NCI-H82 (cell line): ENCODE measurements at regions not wholly inside any gene's neighbourhood (a gene's known extent, or its start where the extent isn't known, plus 50 kb on each side); places are given as distances from the start of the nearest gene placed in this dataset.

ENCODE experiments used
- DNase-seq: peaks from one replicate; lab custom pipeline; 2025; lab: John Stamatoyannopoulos, UW

DNA sequence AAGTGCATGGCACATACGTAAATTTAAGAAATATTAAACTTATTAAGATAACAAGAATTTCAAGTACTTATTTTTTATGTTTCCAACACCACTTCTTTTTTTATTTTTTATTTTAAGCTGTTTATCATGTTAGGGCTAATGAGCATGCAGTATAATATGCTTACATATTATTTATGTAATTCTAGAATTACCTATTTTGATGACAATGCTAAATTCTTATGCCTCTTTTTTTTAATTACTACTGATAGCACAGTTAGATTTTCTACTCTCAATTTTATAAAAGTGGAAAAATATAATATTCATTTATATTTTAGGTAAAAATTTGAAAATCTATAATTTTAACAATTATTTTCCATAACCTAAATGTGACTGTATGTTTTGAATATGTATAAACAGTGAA, 713.0 kb downstream of the MRPL39 start:
- no peak for DNase-seq

GRCh38 chr21:24890021-24890420, 717.3 kb downstream of the MRPL39 start:
- no peak for DNase-seq

- DNase-seq, result no peak
Measured at GRCh38 chr21:24881506-24881905, 725.8 kb downstream of the MRPL39 start.

GRCh38 chr21:24870633-24871032, 736.6 kb downstream of the MRPL39 start:
- DNase-seq, result peak; percentile 20

GRCh38 chr21:24869862-24870261, 737.4 kb downstream of the MRPL39 start:
- no peak for DNase-seq

- no peak for DNase-seq
Measured at GRCh38 chr21:24868117-24868516, 739.2 kb downstream of the MRPL39 start.

DNA sequence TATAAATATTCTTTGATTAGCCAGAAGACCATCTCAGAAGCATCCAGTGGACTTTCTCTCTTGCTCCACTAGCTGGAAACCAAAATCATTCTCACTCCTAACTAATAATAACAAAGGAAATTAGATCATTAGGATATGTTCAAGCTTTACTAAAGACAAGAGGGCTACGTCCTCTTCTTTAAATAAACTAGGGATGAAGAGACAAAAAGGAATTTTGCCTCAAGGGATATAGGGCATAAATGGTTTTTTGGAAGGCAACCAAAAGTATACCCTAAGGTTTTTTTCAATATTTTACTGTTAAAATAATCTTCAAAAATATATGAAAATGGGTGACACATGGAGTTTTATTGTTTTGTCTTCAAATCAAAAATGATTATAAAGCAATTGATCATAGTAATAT, 745.8 kb downstream of the MRPL39 start:
- DNase-seq, result no peak

DNA sequence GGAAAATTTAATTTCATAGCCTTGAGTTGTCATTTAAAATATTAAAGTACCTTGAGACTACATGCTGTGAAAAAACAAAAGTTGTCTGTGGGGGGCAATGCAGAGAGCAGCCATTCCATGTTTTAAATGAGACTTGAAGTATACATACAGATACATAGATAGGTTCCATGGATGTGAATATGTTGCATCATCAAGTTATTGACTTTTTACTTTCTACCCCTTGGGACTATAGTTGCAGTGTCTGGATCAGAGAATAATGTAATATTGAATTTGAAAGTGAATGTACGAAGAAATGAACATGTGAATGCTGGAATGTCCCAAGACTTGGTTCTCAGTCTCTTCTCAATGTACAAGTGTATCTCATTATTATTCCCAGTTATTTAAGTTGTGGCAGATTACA, 751.0 kb downstream of the MRPL39 start:
- no peak for DNase-seq

DNA sequence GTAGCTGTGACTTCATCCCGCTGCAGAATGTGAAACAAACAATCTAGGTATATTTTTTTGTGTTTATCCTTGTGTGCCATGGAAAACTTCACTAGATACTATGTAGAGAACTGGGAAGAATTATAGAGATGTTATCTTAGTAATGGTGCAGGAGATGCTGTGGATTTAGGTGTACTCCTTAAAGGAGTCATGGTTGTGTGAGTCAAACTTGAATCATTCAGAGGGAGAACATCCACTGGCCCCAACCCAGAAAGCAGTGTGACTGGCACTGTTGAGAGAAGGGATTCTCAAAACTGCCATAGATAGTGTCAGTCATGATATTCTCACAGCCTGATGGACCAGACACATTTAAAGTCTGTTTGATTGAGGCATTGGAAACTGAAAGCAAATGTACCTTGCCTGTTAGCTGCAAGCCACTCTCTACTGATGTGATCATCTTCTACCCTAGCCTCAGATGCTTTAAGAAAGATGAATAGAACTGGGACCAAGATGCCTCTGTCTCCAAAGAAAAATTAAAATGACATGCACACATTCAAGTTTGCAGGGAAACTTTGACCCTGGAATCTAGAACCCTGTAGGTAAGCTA, 754.6 kb downstream of the MRPL39 start:
- DNase-seq, result no peak

- DNase-seq, result no peak
Measured at GRCh38 chr21:24850121-24850520, 757.2 kb downstream of the MRPL39 start.

DNA sequence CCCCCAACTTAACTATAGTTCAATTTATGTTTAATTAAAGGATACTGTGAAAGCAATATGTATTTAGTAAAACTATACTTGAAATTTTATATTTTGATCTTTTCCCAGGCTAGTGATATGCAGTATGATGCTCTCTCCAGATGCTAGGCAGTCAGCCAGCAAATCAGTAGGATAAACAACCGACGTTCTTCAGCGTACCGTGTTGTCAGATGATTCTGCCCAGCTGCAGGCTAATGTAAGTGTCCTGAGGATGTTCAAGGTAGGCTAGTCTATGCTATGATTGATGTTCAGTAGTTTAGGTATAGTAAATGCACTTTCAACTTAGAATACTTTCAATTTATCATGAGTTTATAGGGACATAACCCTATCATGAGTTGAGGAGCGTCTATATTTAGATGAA, 762.6 kb downstream of the MRPL39 start:
- no peak for DNase-seq

GRCh38 chr21:24840287-24840686, 767.0 kb downstream of the MRPL39 start:
- no peak for DNase-seq

- no peak for DNase-seq
Measured at GRCh38 chr21:24832961-24833360, 774.3 kb downstream of the MRPL39 start.

GRCh38 chr21:24829397-24829796, 777.9 kb downstream of the MRPL39 start:
- peak; percentile 11 for DNase-seq

DNA sequence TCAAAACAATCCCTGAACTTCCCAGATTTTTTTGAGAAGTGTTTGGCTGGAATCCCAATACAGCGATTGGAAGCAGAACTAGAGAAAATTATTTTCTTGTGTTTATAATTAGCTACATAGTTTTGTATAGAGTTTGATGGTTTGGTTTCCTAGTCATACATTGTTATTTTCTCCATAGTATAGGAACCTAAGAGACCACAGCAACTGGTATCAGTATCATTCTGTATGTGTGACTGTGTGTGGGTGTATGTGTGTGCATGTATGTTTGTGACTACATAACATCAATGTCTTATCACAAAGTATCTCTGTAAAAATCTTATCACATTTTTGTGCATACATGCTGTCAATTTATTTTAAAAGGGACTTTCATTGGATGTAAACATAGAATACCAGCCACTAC, 780.5 kb downstream of the MRPL39 start:
- DNase-seq, result no peak

DNA sequence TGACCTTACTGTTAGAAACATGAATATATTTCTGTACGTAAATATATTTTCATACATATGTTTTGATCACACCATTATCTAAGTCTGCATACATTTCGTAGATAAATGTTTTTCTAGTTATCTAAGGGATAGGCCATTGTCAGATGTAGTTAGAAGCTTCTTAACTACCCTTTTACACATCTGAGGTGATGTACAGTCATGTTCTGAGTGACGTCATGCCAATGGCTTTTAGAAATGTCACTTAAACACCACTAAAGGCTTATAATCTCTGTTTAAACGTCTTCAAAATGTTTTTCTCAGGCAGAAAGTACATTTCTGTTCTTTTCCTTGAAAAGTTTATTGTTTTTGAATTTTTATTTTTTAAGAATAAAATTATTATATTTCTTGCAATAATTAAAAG, 781.9 kb downstream of the MRPL39 start:
- DNase-seq, result no peak

DNA sequence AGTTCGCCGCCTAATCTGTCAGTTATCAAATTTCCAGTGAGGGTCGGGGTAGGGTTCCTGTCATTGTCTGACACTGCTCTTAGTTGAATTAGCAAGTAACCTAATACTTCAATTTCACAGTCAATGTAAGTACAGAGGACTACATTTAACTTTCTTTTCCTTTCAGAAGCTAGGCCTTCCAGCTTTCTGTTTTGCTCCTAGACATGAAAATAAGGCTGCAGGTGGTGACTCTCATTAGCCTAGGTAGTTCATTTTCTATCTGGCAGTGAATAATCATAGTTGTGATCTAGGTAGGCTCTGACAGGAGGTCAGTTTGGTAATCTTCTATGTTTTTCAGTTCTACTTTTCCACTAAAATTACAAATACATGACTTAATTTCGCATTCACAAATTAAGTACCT, 783.1 kb downstream of the MRPL39 start:
- no peak for DNase-seq

DNA sequence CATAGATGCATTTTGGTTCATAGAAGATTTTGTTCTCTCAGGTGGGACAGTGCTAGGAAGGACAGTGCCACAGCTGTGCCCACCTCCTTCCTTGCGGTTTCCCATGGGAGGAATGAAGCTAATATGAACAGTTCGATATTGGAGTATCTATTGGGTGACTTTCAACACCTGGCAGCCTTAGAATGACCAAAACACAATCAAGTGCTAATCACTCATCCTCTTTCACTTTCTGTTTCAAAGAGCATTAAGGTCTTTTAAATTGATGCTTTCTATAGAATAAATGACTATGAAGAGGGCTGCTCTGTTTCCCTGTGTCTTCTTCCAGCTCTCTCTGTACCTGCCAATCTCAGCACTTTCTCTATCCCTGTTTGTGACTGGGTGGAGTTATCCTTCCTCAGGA, 784.0 kb downstream of the MRPL39 start:
- DNase-seq, result no peak

DNA sequence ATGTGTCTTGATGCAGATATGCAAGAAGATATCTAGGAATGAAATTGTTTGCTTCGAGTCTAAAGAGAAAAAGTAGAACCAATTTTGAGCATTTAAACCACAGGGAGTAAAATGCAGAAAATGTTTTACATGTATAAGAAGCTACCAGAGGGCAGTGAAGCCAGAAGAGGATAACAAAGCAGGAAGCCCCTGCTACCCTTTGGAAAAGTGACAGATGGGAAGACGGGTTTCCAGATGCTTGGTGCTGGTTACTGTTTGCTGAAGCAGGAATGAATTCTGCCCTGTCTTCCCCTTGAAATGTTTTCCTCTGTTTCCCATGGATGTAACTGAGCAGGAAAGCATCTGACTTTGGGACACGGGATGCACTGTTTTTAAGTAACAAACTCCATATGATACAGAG, 822.2 kb downstream of the MRPL39 start:
- DNase-seq, result peak; percentile 82

GRCh38 chr21:24781146-24781545, 826.1 kb downstream of the MRPL39 start:
- DNase-seq, result no peak

DNA sequence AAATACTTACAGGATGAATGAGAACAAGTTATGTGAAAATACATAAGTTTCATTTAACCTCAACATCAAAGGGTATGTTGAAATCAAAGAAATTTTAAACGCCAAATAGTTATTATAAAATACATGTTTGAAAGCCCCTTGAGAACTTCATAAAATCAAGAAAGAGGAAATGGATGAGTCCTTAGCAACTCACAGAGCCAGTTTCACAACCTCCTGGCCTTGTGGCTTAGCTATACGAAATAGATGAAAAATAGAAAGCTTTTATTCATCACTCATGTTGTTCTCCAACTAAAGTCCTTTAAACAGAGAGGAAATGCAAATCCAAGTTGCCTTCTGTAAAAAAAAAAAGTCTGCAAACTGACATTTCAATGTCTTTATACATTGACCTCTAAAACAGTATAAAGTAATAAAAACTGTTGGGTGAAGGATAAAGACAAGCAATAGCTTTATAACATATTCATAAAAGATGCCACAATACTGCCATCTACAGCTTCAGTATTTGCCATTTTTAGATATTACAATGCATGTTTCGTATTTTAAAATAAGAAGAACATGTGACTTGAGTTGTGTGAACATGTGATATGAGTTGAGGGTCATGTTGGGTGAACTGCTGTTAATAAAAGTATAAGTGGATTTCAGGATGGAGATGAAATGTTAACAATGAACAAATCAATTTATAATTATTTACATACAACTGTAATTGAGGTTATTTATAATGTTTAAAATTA, 847.8 kb downstream of the MRPL39 start:
- DNase-seq, result no peak

GRCh38 chr21:24738063-24738462, 869.2 kb downstream of the MRPL39 start:
- no peak for DNase-seq

DNA sequence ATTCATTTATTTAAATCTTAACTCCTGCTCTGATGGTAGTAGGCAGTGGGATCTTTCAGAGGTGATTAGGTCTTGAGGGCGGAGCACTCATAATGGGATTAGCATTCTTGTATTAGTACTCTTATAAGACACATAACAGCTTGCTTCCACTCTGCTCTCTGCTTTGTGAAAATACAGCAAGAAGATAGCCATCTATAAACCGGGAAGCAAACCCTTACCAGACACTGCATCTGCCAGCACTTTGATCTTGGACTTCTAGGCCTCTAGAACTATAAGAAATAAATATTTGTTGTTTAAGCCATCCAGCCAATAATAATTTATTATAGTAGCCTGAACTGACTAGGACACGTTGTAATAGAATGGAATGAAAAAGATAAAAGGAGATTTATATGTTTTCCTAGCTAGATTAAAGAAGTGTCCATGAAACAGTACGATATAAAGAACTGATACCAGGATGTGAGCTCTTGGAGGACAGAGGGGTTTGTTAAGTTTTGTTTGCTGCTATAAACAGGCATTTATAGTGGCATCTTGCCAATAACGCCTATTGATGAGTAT, 869.9 kb downstream of the MRPL39 start:
- DNase-seq, result peak; percentile 90

GRCh38 chr21:24730661-24731060, 876.6 kb downstream of the MRPL39 start:
- no peak for DNase-seq
